ENCODE measurements at regions not wholly inside any gene's neighbourhood (a gene's known extent, or its start where the extent isn't known, plus 50 kb on each side); places are given as distances from the start of the nearest gene placed in this dataset.
"Not testable (repeated sequence)": the region's sequence is repeated elsewhere in the genome, so short reads cannot be mapped to it uniquely, and the experiment has no call there.

DNA sequence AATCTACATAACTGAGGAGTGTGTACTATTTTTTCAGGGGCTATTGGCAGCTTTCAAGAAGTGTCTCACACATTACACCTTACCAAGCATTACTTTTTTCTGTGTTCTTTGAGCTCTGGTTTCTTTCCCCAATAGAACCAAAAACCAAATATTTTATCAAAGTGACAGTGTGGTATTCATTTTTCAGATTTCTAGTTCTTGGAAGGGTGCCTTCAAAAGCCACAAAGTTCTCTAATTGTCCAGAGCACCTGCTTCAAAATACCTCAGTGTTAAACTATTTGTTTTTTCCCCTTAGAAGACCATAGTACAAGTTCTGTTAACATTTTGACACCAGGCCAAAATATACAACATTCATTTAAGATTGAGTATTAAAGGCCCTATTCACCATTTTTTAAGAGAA, 515.7 kb downstream of the ETNK1 start:
- in situ Hi-C loops (cut with HindIII; ENCODE audit: low sequenced_read_pairs): no loop called here
- H3K4me3 ChIP-seq (ENCODE audit: low read depth, low read length): no peak overlapping the region
- TF ChIP-seq, protein P1, sequence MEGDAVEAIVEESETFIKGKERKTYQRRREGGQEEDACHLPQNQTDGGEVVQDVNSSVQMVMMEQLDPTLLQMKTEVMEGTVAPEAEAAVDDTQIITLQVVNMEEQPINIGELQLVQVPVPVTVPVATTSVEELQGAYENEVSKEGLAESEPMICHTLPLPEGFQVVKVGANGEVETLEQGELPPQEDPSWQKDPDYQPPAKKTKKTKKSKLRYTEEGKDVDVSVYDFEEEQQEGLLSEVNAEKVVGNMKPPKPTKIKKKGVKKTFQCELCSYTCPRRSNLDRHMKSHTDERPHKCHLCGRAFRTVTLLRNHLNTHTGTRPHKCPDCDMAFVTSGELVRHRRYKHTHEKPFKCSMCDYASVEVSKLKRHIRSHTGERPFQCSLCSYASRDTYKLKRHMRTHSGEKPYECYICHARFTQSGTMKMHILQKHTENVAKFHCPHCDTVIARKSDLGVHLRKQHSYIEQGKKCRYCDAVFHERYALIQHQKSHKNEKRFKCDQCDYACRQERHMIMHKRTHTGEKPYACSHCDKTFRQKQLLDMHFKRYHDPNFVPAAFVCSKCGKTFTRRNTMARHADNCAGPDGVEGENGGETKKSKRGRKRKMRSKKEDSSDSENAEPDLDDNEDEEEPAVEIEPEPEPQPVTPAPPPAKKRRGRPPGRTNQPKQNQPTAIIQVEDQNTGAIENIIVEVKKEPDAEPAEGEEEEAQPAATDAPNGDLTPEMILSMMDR (IDR thresholded peaks at IDR 0.05; ENCODE audit: low read depth, low read length): no peak
- DNase-seq (ENCODE audit: low read depth, low spot score): peak; percentile 85

DNA sequence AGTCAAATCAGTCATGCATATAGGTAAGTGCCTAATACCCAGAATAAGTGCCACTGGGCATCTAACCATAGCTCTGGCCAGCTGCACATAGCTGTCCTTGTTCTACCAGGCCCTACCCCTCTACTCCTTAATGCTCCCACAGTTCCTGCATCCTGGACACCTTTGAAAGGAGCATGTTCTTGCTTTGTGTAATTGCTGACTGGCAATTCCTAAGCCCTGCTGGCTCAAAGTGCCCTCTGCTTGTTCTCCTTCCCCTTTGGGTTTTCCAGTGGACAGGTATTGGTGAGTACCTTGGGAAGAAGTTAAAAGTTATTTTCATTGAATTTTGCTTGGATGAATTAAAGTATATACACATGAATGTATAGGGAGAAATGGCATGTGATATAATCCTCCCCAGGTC, 516.4 kb downstream of the ETNK1 start:
- TF ChIP-seq, protein P1 (IDR thresholded peaks at IDR 0.05; ENCODE audit: low read depth, low read length): no peak
- in situ Hi-C loops (cut with HindIII; ENCODE audit: low sequenced_read_pairs): no loop called here
- no peak overlapping the region for H3K4me3 ChIP-seq (ENCODE audit: low read depth, low read length)
- no peak for DNase-seq (ENCODE audit: low read depth, low spot score)

DNA sequence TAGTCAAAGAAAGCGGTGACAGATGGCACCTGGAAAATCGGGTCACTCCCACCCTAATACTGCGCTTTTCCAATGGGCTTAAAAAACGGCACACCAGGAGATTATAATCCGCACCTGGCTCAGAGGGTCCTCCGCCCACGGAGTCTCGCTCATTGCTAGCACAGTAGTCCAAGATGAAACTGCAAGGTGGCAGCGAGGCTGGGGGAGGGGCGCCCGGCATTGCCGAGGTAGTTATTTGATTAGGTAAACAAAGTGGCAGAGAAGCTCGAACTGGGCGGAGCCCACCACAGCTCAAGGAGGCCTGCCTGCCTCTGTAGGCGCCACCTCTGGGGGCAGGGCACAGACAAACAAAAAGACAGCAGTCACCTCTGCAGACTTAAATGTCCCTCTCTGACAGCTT, 521.1 kb downstream of the ETNK1 start:
- H3K4me3 ChIP-seq (ENCODE audit: low read depth, low read length); in situ Hi-C loops (cut with HindIII; ENCODE audit: low sequenced_read_pairs); DNase-seq (ENCODE audit: low read depth, low spot score): not testable (repeated sequence)

DNA sequence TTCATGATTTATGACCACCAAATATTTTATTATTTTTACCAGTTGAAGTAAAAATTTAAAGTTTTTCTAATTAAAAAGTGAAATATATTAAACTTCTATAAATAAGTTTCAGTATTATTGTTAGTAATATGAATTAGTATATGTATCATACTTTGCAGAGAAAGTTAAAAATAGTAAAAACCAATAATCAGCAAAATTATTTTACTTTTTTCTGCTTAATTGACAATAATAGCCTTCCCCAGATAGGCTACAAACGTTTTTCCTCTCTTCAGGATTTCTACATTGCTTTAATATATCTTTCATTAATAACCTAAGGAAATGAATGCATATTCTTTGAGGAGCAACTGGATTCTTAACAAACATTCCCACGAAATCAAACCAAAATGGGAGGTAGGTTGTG, 543.5 kb downstream of the ETNK1 start:
- no peak for DNase-seq (ENCODE audit: low read depth, low spot score)

DNA sequence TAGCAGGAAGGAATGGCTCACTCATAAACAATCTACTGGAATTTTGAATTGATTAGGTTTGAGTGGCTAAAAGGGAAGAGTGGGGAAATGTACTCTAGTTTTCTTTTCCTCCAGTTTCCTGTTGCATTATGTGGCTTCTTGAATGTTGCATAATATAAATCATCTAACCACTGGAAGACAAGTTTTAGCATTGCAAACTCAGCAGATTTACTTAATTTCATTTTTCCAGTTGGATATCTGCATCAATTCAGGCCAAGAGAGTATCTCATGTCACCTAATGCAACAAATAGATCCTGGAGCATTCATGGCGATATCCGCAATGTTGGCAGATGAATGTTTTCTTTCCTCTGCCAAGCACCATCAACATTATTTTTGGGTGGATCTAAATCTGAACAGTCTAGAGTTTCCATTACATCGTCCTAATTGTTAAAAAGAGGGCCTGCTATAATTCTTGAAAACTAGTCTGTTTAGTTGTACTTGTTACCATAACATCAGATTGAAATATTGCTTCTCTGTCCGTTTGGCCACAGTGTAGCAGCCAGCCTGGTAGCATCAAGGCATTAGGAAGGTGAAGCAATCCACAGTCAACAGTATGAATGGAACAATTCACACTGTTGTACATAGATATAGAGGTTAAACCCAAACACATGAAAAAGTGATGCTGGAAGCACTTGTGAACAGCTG, 544.2 kb downstream of the ETNK1 start:
- no peak overlapping the region for H3K4me3 ChIP-seq (ENCODE audit: low read depth, low read length)
- TF ChIP-seq, protein P1 (IDR thresholded peaks at IDR 0.05; ENCODE audit: low read depth, low read length): no peak
- DNase-seq (ENCODE audit: low read depth, low spot score): no peak
- in situ Hi-C loops (cut with HindIII; ENCODE audit: low sequenced_read_pairs): no loop called here

More for the DNA sequence above, 543.5 kb downstream of the ETNK1 start:
- in situ Hi-C loops (cut with HindIII; ENCODE audit: low sequenced_read_pairs): no loop called here
- H3K4me3 ChIP-seq (ENCODE audit: low read depth, low read length): no peak overlapping the region
- TF ChIP-seq, protein P1 (IDR thresholded peaks at IDR 0.05; ENCODE audit: low read depth, low read length): no peak

DNA sequence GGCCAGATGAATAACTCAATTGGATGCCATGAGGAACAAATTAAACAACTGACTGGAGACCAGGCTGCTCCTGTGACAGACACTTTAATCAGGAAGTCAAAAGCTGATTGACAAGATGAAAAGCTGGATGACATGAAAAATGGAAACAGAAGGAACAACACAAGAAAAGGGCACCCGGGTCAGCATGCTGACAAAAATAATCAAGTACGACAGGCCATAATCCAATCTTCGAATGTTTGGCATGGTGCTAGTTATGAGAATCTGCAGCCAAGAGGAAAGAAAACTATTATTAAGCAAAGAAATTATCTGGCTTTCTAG, 544.7 kb downstream of the ETNK1 start:
- in situ Hi-C loops (cut with HindIII; ENCODE audit: low sequenced_read_pairs): no loop called here
- no peak for DNase-seq (ENCODE audit: low read depth, low spot score)
- TF ChIP-seq, protein P1 (IDR thresholded peaks at IDR 0.05; ENCODE audit: low read depth, low read length): no peak
- no peak overlapping the region for H3K4me3 ChIP-seq (ENCODE audit: low read depth, low read length)

DNA sequence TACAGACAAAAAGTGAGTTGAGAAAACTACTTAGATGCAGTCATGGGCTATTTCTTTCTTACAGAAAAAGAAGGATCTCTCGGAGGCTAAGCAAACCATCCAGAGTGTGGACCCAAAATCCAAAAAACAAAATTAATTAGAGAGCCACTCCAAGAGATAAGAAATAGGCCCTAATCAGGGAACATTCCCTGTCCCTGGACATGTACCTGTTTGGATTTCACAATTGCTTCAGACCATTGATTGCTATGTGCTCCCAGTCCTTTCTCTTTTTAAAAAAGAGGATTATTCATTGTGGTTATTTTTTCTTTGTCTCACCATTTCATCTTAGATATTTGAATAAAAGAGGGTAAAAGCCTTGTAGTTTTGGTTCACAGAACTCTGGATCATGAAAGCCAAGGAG, 549.9 kb downstream of the ETNK1 start:
- DNase-seq (ENCODE audit: low read depth, low spot score): no peak
- TF ChIP-seq, protein P1 (IDR thresholded peaks at IDR 0.05; ENCODE audit: low read depth, low read length): no peak
- in situ Hi-C loops (cut with HindIII; ENCODE audit: low sequenced_read_pairs): no loop called here
- no peak overlapping the region for H3K4me3 ChIP-seq (ENCODE audit: low read depth, low read length)
